ENCODE measurements at regions not wholly inside any gene's neighbourhood (a gene's known extent, or its start where the extent isn't known, plus 50 kb on each side); places are given as distances from the start of the nearest gene placed in this dataset.

- DNase-seq (ENCODE audit: low read depth in 4 of 4, low spot score in 3 of 4): no peak
Measured at GRCh38 chr7:82567841-82568240, 124.3 kb upstream of the CACNA2D1 start.

- DNase-seq (ENCODE audit: low read depth in 4 of 4, low spot score in 3 of 4): no peak
Measured at GRCh38 chr7:82567356-82567755, 123.8 kb upstream of the CACNA2D1 start.

GRCh38 chr7:82566752-82567151 is 123.2 kb upstream of the CACNA2D1 start:
- DNase-seq (ENCODE audit: low read depth in 4 of 4, low spot score in 3 of 4): no peak

GRCh38 chr7:82562716-82563404 is 119.3 kb upstream of the CACNA2D1 start:
- no peak for DNase-seq (ENCODE audit: low read depth in 4 of 4, low spot score in 3 of 4)

GRCh38 chr7:82559193-82559805 is 115.7 kb upstream of the CACNA2D1 start:
- DNase-seq (ENCODE audit: low read depth in 4 of 4, low spot score in 3 of 4): no peak

GRCh38 chr7:82549616-82550285 is 106.2 kb upstream of the CACNA2D1 start:
- no peak for DNase-seq (ENCODE audit: low read depth in 4 of 4, low spot score in 3 of 4)

- DNase-seq (ENCODE audit: low read depth in 4 of 4, low spot score in 3 of 4): no peak
Measured at GRCh38 chr7:82548141-82548688, 104.6 kb upstream of the CACNA2D1 start.

- no peak for DNase-seq (ENCODE audit: low read depth in 4 of 4, low spot score in 3 of 4)
Measured at GRCh38 chr7:82542665-82543064, 99.1 kb upstream of the CACNA2D1 start.

GRCh38 chr7:82539969-82540368 is 96.4 kb upstream of the CACNA2D1 start:
- no peak for DNase-seq (ENCODE audit: low read depth in 4 of 4, low spot score in 3 of 4)

- DNase-seq (ENCODE audit: low read depth in 4 of 4, low spot score in 3 of 4): no peak
Measured at GRCh38 chr7:82534684-82535083, 91.1 kb upstream of the CACNA2D1 start.

- no peak for DNase-seq (ENCODE audit: low read depth in 4 of 4, low spot score in 3 of 4)
Measured at GRCh38 chr7:82530361-82530760, 86.8 kb upstream of the CACNA2D1 start.

- DNase-seq (ENCODE audit: low read depth in 4 of 4, low spot score in 3 of 4): no peak
Measured at GRCh38 chr7:82528577-82529310, 85.2 kb upstream of the CACNA2D1 start.

GRCh38 chr7:82527851-82528250 is 84.3 kb upstream of the CACNA2D1 start:
- DNase-seq (ENCODE audit: low read depth in 4 of 4, low spot score in 3 of 4): no peak

- no peak for DNase-seq (ENCODE audit: low read depth in 4 of 4, low spot score in 3 of 4)
Measured at GRCh38 chr7:82521906-82522445, 78.4 kb upstream of the CACNA2D1 start.

GRCh38 chr7:82517050-82517449 is 73.5 kb upstream of the CACNA2D1 start:
- no peak for DNase-seq (ENCODE audit: low read depth in 4 of 4, low spot score in 3 of 4)

GRCh38 chr7:82511542-82511941 is 68.0 kb upstream of the CACNA2D1 start:
- DNase-seq (ENCODE audit: low read depth in 4 of 4, low spot score in 3 of 4): no peak

GRCh38 chr7:82507976-82508677 is 64.5 kb upstream of the CACNA2D1 start:
- no peak for DNase-seq (ENCODE audit: low read depth in 4 of 4, low spot score in 3 of 4)

GRCh38 chr7:82507365-82507975 is 63.9 kb upstream of the CACNA2D1 start:
- no peak for DNase-seq (ENCODE audit: low read depth in 4 of 4, low spot score in 3 of 4)

- no peak for DNase-seq (ENCODE audit: low read depth in 4 of 4, low spot score in 3 of 4)
Measured at GRCh38 chr7:82506702-82507101, 63.1 kb upstream of the CACNA2D1 start.

- no peak for DNase-seq (ENCODE audit: low read depth in 4 of 4, low spot score in 3 of 4)
Measured at GRCh38 chr7:82506208-82506607, 62.6 kb upstream of the CACNA2D1 start.
